ENCODE measurements at regions not wholly inside any gene's neighbourhood (a gene's known extent, or its start where the extent isn't known, plus 50 kb on each side); places are given as distances from the start of the nearest gene placed in this dataset.

GRCh38 chr14:100638211-100638855 is 51.1 kb upstream of the BEGAIN start:
- no peak for DNase-seq

- no peak for DNase-seq
These were observed 52.1 kb upstream of the BEGAIN start for GRCh38 chr14:100639280-100639679.

GRCh38 chr14:100640471-100641273 is 53.5 kb upstream of the BEGAIN start:
- peak; percentile 86 for DNase-seq

- no peak for DNase-seq
These were observed 54.1 kb upstream of the BEGAIN start for GRCh38 chr14:100641274-100641860.

- DNase-seq, result no peak
These were observed 56.2 kb upstream of the BEGAIN start for GRCh38 chr14:100643426-100643825.

- DNase-seq, result no peak
These were observed 57.2 kb upstream of the BEGAIN start for GRCh38 chr14:100644383-100644782.

- no peak for DNase-seq
These were observed 57.6 kb upstream of the BEGAIN start for GRCh38 chr14:100644784-100645183.

GRCh38 chr14:100645196-100645981 is 58.2 kb upstream of the BEGAIN start:
- peak; percentile 76 for DNase-seq

GRCh38 chr14:100645982-100646314 is 58.7 kb upstream of the BEGAIN start:
- DNase-seq, result no peak

GRCh38 chr14:100648474-100649172 is 61.4 kb upstream of the BEGAIN start:
- no peak for DNase-seq

GRCh38 chr14:100649173-100649519 is 61.9 kb upstream of the BEGAIN start:
- peak; percentile 70 for DNase-seq

- peak; percentile 55 for DNase-seq
These were observed 64.8 kb upstream of the BEGAIN start for GRCh38 chr14:100651999-100652508.

- DNase-seq, result peak; percentile 45
These were observed 65.5 kb upstream of the BEGAIN start for GRCh38 chr14:100652744-100653143.

- DNase-seq, result no peak
These were observed 66.2 kb upstream of the BEGAIN start for GRCh38 chr14:100653409-100653808.

GRCh38 chr14:100654025-100654813 is 67.0 kb upstream of the BEGAIN start:
- DNase-seq, result no peak

GRCh38 chr14:100654814-100655740 is 67.9 kb upstream of the BEGAIN start:
- no peak for DNase-seq

- DNase-seq, result no peak
These were observed 68.5 kb upstream of the BEGAIN start for GRCh38 chr14:100655741-100656085.

GRCh38 chr14:100656996-100657395 is 69.7 kb upstream of the DLK1 start:
- no peak for DNase-seq

- no peak for DNase-seq
These were observed 68.9 kb upstream of the DLK1 start for GRCh38 chr14:100657780-100658179.

- no peak for DNase-seq
These were observed 68.4 kb upstream of the DLK1 start for GRCh38 chr14:100658181-100658886.
